ENCODE measurements at regions not wholly inside any gene's neighbourhood (a gene's known extent, or its start where the extent isn't known, plus 50 kb on each side); places are given as distances from the start of the nearest gene placed in this dataset.

GRCh38 chr5:3118340-3118739, 366.9 kb upstream of the IRX2 start:
- TF ChIP-seq EZH2 (IDR thresholded peaks at IDR 0.05; ENCODE audit: borderline replicate concordance, low read depth, low read length, severe bottlenecking): no peak
- TF ChIP-seq, protein P1, sequence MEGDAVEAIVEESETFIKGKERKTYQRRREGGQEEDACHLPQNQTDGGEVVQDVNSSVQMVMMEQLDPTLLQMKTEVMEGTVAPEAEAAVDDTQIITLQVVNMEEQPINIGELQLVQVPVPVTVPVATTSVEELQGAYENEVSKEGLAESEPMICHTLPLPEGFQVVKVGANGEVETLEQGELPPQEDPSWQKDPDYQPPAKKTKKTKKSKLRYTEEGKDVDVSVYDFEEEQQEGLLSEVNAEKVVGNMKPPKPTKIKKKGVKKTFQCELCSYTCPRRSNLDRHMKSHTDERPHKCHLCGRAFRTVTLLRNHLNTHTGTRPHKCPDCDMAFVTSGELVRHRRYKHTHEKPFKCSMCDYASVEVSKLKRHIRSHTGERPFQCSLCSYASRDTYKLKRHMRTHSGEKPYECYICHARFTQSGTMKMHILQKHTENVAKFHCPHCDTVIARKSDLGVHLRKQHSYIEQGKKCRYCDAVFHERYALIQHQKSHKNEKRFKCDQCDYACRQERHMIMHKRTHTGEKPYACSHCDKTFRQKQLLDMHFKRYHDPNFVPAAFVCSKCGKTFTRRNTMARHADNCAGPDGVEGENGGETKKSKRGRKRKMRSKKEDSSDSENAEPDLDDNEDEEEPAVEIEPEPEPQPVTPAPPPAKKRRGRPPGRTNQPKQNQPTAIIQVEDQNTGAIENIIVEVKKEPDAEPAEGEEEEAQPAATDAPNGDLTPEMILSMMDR (IDR thresholded peaks at IDR 0.05; ENCODE audit: borderline replicate concordance, extremely low read depth, low read length, poor library complexity, severe bottlenecking): no peak

Measured in DND-41 (cell line).